BE2C (cell line): ENCODE measurements at regions not wholly inside any gene's neighbourhood (a gene's known extent, or its start where the extent isn't known, plus 50 kb on each side); places are given as distances from the start of the nearest gene placed in this dataset.

ENCODE experiments used
- DNase-seq: peaks from one replicate; pipeline ENCODE4 v3.0.0-alpha.2; 2020
- H3K27me3 ChIP-seq: fragments of 250-450 bp; sonication (Bioruptor Pico); 2 replicates; pipeline ENCODE4 v1.5.1; 2020; ENCODE audit warnings: mild to moderate bottlenecking
- H3K36me3 ChIP-seq: fragments of 250-450 bp; sonication (Bioruptor Pico); 2 replicates; pipeline ENCODE4 v1.5.1; 2020; ENCODE audit warnings: mild to moderate bottlenecking
- H3K4me1 ChIP-seq: fragments of 250-450 bp; sonication (Bioruptor Pico); 2 replicates; pipeline ENCODE4 v1.5.1; 2020
- H3K4me3 ChIP-seq: 2 replicates; pipeline ENCODE4 v1.5.1; 2011; ENCODE audit warnings: low read depth, low read length
- H3K9me3 ChIP-seq: fragments of 250-450 bp; sonication (Bioruptor Pico); 2 replicates; pipeline ENCODE4 v1.5.1; 2020
- TF ChIP-seq, protein P1 (sequence below): IDR thresholded peaks from 2 replicates; pipeline ENCODE4 v1.5.1; 2012; ENCODE audit warnings: mild to moderate bottlenecking, low read depth, low read length

DNA sequence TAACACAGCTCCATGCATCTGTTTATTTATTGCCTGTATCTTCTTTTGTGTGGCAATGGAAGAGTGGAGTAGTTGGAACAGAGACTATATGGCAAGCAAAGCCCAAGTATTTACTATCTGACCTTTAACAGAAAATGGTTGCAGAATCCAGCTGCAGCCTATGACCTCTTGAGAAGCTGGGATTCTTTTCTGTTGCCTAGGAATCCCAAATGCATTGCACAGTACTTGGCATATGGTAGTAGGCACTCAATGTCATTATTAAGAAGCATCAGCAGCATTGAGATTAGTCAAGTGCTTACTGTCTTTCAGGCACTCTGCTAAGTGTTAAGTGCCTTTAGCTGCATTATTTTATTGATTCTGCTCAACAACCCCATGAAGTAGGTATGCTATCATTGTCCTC is 331.6 kb downstream of the CCDC85A start:
- no peaks in the 10 kb centered on the region for H3K9me3 ChIP-seq
- H3K4me3 ChIP-seq, result no peak overlapping the region
- H3K27me3 ChIP-seq, result no peaks in the 10 kb centered on the region
- H3K36me3 ChIP-seq, result no peaks in the 10 kb centered on the region
- TF ChIP-seq, protein P1, sequence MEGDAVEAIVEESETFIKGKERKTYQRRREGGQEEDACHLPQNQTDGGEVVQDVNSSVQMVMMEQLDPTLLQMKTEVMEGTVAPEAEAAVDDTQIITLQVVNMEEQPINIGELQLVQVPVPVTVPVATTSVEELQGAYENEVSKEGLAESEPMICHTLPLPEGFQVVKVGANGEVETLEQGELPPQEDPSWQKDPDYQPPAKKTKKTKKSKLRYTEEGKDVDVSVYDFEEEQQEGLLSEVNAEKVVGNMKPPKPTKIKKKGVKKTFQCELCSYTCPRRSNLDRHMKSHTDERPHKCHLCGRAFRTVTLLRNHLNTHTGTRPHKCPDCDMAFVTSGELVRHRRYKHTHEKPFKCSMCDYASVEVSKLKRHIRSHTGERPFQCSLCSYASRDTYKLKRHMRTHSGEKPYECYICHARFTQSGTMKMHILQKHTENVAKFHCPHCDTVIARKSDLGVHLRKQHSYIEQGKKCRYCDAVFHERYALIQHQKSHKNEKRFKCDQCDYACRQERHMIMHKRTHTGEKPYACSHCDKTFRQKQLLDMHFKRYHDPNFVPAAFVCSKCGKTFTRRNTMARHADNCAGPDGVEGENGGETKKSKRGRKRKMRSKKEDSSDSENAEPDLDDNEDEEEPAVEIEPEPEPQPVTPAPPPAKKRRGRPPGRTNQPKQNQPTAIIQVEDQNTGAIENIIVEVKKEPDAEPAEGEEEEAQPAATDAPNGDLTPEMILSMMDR, result no peak
- no peaks in the 10 kb centered on the region for H3K4me1 ChIP-seq
- DNase-seq, result no peak

DNA sequence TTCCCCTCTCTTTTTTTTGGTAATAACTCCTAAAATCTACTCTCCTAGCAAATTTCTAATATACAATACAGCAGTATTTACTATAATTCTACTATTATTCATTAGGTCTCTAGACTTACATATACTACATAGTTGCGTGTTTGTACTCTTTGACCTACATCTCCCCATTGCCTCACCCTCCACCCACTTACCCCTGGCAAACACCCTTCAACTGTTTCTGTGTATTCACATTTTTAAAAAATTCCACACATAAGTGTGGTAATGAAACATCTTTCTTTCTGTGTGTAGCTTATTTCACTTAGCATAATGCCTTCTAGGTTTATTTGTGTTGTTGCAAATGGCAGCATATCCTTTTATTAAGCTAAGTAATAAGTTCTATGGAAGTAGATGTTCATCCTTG is 336.0 kb downstream of the CCDC85A start:
- Histone ChIP-seq H3K4me1 (no peaks in the 10 kb centered on the region), H3K36me3 (no peaks in the 10 kb centered on the region), H3K9me3 (no peaks in the 10 kb centered on the region), H3K4me3 (no peak overlapping the region), H3K27me3 (no peaks in the 10 kb centered on the region)
- DNase-seq, result no peak
- TF ChIP-seq, protein P1, result no peak

DNA sequence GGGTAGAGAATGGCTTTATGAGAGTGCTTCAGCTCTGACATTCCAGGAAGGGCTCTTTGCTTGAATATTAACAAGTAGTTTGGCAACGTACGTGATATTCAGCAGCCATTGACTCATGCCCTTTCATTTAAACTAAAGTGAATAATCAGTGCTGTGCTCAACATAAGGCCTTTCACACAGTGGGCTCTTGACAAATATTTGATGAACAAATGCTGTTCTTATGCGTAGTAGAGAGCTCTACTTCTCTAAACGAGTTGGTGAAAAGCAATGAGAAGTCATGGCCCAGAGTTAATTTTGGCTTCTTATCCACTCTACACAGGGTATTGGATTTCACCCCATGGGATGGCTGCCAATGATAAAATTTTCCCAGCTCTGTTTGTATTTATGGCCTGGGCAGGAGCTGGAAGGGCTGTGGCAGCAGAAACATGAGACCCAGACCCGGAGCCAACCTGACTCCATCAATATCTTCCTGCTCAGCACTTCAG is 338.9 kb downstream of the CCDC85A start:
- Histone ChIP-seq H3K4me1 (no peaks in the 10 kb centered on the region), H3K9me3 (no peaks in the 10 kb centered on the region), H3K36me3 (no peaks in the 10 kb centered on the region), H3K4me3 (no peak overlapping the region), H3K27me3 (no peaks in the 10 kb centered on the region)
- DNase-seq, result no peak
- TF ChIP-seq, protein P1, result no peak

DNA sequence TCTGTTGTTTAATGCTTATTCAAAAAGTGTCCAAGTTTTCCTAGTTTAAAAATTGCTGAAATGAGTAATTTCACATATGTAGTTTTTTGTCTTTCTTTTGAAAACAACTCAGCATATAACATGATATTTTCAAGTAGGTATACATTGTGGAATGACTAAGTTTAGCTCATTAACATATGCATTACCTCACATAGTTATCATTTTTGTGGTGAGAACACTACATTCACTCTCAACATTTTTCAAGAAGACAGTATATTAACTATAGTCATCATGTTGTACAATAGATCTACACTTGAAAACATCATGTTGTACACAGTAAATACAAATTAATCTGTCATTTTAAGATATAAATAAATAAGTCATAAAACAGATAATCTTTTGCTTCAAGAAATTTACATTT is 340.0 kb downstream of the CCDC85A start:
- no peaks in the 10 kb centered on the region for H3K9me3 ChIP-seq
- H3K27me3 ChIP-seq, result no peaks in the 10 kb centered on the region
- no peaks in the 10 kb centered on the region for H3K36me3 ChIP-seq
- H3K4me1 ChIP-seq, result no peaks in the 10 kb centered on the region
- no peak for DNase-seq
- TF ChIP-seq, protein P1, result no peak
- H3K4me3 ChIP-seq, result no peak overlapping the region

DNA sequence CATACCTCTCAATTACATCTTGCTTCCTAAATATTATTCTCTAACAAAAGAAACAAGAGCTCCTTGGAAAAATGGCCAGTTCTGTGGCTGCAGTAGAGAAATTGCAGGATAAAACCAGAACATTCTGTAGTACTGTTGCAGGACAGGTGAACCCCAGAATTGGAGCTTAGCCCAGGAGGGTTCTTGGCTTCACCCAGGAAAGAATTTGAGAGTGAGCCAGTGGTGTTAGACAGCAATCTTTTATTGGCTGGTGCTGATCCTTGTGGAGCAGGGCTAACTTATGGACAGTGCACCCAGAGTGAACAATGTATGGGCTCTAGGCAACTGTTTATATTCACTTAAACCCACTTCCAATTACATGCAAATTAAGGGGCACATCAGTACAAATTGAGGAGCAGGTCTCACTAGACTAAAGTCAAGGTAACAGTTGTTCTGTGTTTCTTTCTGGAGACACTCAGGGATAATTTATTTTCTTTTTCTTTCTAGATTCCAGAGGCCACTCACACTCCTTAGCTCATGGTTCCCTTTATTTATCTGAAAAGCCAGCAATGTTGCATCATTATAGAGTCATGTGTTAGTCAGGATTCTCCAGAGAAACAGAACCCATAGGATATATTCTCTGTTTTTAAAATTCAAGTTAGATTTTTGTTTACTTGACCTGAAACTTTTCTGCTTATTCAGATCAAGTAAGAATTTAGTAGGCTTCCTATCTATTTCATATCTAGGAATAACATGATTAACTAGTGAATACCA is 348.1 kb downstream of the CCDC85A start:
- DNase-seq, result no peak
- Histone ChIP-seq H3K4me3 (no peak overlapping the region), H3K4me1 (no peaks in the 10 kb centered on the region), H3K27me3 (no peaks in the 10 kb centered on the region), H3K36me3 (no peaks in the 10 kb centered on the region), H3K9me3 (no peaks in the 10 kb centered on the region)
- TF ChIP-seq, protein P1, result no peak

DNA sequence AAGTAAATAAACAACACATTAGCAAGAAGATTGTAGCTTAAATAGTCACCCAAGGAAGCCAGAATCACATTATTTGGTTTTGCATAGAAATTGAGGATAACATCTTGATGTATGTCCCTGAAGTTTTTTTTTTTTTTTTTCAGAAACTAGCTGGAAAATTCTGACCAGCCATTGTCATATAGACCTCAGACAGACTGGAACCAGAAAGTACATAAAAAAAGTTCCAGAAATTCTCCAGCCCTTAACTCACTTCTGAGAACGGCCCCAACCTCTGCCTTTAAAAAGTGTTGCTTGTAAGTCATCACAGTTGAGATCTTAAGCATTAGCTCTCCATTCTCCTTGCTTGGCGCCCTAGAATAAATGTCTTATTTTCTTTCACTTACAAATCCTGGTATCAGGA is 350.5 kb downstream of the CCDC85A start:
- Histone ChIP-seq H3K4me3 (no peak overlapping the region), H3K27me3 (no peaks in the 10 kb centered on the region), H3K36me3 (no peaks in the 10 kb centered on the region), H3K4me1 (no peaks in the 10 kb centered on the region), H3K9me3 (no peaks in the 10 kb centered on the region)
- TF ChIP-seq, protein P1, result no peak
- DNase-seq, result no peak
